GM19438 (cell line): ENCODE measurements at regions not wholly inside any gene's neighbourhood (a gene's known extent, or its start where the extent isn't known, plus 50 kb on each side); places are given as distances from the start of the nearest gene placed in this dataset.
"Not testable (repeated sequence)": the region's sequence is repeated elsewhere in the genome, so short reads cannot be mapped to it uniquely, and the experiment has no call there.

Experiments
- ATAC-seq: cut with Tn5 transposase; IDR thresholded peaks from one replicate; pipeline ENCODE4 v1.9.1; 2021; ENCODE audit warnings: low read depth; ENCODE audit not compliant: unreplicated experiment

GRCh38 chr10:36577126-36577525, 548.3 kb upstream of the ANKRD30A start:
- ATAC-seq, result no peak

GRCh38 chr10:36574207-36574606, 551.2 kb upstream of the ANKRD30A start:
- ATAC-seq, result no peak

GRCh38 chr10:36573246-36573645, 552.2 kb upstream of the ANKRD30A start:
- no peak for ATAC-seq

GRCh38 chr10:36564433-36564832, 561.0 kb upstream of the ANKRD30A start:
- ATAC-seq, result no peak

GRCh38 chr10:36559412-36560400, 565.7 kb upstream of the ANKRD30A start:
- ATAC-seq, result no peak

GRCh38 chr10:36556468-36556867, 568.9 kb upstream of the ANKRD30A start:
- ATAC-seq, result no peak

GRCh38 chr10:36555036-36555435, 570.4 kb upstream of the ANKRD30A start:
- no peak for ATAC-seq

GRCh38 chr10:36547965-36548364, 577.4 kb upstream of the ANKRD30A start:
- no peak for ATAC-seq

- no peak for ATAC-seq
These were observed 582.9 kb upstream of the ANKRD30A start for GRCh38 chr10:36542493-36542892.

GRCh38 chr10:36540611-36541010, 584.8 kb upstream of the ANKRD30A start:
- no peak for ATAC-seq

- ATAC-seq, result no peak
These were observed 586.3 kb upstream of the ANKRD30A start for GRCh38 chr10:36538953-36539586.

GRCh38 chr10:36534471-36535002, 590.9 kb upstream of the ANKRD30A start:
- ATAC-seq, result peak; percentile 54

GRCh38 chr10:36533861-36534260, 591.5 kb upstream of the ANKRD30A start:
- no peak for ATAC-seq

- no peak for ATAC-seq
These were observed 592.1 kb upstream of the ANKRD30A start for GRCh38 chr10:36533316-36533715.

- ATAC-seq, result no peak
These were observed 593.8 kb upstream of the ANKRD30A start for GRCh38 chr10:36531621-36532020.

GRCh38 chr10:36526033-36526432, 599.4 kb upstream of the ANKRD30A start:
- no peak for ATAC-seq

- not testable (repeated sequence) for ATAC-seq
These were observed 601.3 kb upstream of the ANKRD30A start for GRCh38 chr10:36524126-36524525.

GRCh38 chr10:36519909-36520308, 605.5 kb upstream of the ANKRD30A start:
- ATAC-seq, result no peak

- no peak for ATAC-seq
These were observed 609.1 kb upstream of the ANKRD30A start for GRCh38 chr10:36516281-36516680.

GRCh38 chr10:36515319-36515718, 610.1 kb upstream of the ANKRD30A start:
- no peak for ATAC-seq

- no peak for ATAC-seq
These were observed 617.7 kb upstream of the ANKRD30A start for GRCh38 chr10:36507715-36508114.
